ENCODE measurements at regions not wholly inside any gene's neighbourhood (a gene's known extent, or its start where the extent isn't known, plus 50 kb on each side); places are given as distances from the start of the nearest gene placed in this dataset.

DNA sequence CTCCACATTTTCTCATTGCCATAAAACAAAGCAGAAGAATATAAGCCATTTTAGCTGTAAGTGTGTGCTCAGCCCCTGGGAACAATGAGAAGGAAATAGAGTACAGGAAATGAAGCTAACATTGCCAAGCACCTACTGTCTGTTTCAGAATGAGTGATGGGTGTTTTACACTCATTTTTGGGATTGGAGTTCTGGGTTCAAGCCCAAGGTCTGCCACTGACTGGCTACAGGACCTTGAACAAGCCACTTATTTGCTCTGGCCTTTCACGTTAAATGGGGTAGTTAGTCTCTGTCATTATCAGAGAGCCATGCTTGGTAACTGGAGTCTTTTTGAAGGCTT, 80.7 kb upstream of the KAZN start:
- no peaks in the 10 kb centered on the region for H3K9me3 Mint-ChIP-seq
- no peak overlapping the region for H3K4me3 Mint-ChIP-seq
- no peak for DNase-seq
- intact Hi-C loops (cut with micrococcal nuclease), result no loop called here
- ChIA-PET CTCF (ENCODE audit: partially characterized antibody) (no interaction called here), POLR2A (ENCODE audit: partially characterized antibody) (no interaction called here)
- Histone ChIP-seq H3K27me3 (ENCODE audit: insufficient read depth, low read length) (no peaks in the 10 kb centered on the region), H3K4me1 (ENCODE audit: insufficient read depth, low read length) (no peaks in the 10 kb centered on the region), H3K27ac (ENCODE audit: low read depth, low read length) (no peak overlapping the region), H3K4me3 (ENCODE audit: low read length in 2 of 2) (no peak overlapping the region), H3K9me3 (ENCODE audit: control insufficient read depth in 1 of 2, low read length in 2 of 2) (no peaks in the 10 kb centered on the region), H3K36me3 (ENCODE audit: insufficient read depth, low read length) (no peaks in the 10 kb centered on the region)
- H3K4me1 Mint-ChIP-seq, result no peaks in the 10 kb centered on the region
- no peaks in the 10 kb centered on the region for H3K36me3 Mint-ChIP-seq
- H3K27me3 Mint-ChIP-seq, result peaks cover 4 to 5% of the 10 kb centered on the region in 2 donors
- H3K27ac Mint-ChIP-seq, result no peak overlapping the region

DNA sequence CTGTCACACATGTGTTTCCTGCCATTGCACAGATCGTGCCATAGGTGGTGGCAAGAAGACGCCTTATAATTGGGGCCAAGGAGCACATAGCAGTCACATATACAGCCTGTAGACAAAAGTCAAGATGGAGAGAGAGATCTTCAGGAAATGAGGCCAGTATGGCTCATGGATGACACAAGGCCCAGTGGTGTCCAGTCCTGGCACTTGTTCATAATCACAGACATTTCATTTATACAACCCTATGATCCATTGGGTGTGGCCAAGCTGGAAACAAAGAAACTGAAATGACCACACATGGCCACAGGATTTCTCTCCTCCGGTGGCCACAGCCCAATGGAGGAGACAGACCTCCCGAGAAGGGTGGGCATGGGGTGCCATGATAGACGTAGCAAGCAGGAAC, 78.5 kb upstream of the KAZN start:
- ChIA-PET CTCF (ENCODE audit: partially characterized antibody) (no interaction called here), POLR2A (ENCODE audit: partially characterized antibody) (no interaction called here)
- Mint-ChIP-seq H3K4me3 (no peak overlapping the region), H3K4me1 (no peaks in the 10 kb centered on the region), H3K36me3 (no peaks in the 10 kb centered on the region), H3K27ac (no peak overlapping the region), H3K9me3 (peaks cover 0 to 2% (median 0%) of the 10 kb centered on the region in 8 donors), H3K27me3 (peaks cover 3 to 5% of the 10 kb centered on the region in 2 donors)
- Histone ChIP-seq H3K36me3 (ENCODE audit: insufficient read depth, low read length) (no peaks in the 10 kb centered on the region), H3K4me1 (ENCODE audit: insufficient read depth, low read length) (no peaks in the 10 kb centered on the region), H3K27ac (ENCODE audit: low read depth, low read length) (no peak overlapping the region), H3K27me3 (ENCODE audit: insufficient read depth, low read length) (no peaks in the 10 kb centered on the region), H3K9me3 (ENCODE audit: control insufficient read depth in 1 of 2, low read length in 2 of 2) (no peaks in the 10 kb centered on the region), H3K4me3 (ENCODE audit: low read length in 2 of 2) (no peak overlapping the region)
- intact Hi-C loops (cut with micrococcal nuclease), result no loop called here
- DNase-seq, result no peak

DNA sequence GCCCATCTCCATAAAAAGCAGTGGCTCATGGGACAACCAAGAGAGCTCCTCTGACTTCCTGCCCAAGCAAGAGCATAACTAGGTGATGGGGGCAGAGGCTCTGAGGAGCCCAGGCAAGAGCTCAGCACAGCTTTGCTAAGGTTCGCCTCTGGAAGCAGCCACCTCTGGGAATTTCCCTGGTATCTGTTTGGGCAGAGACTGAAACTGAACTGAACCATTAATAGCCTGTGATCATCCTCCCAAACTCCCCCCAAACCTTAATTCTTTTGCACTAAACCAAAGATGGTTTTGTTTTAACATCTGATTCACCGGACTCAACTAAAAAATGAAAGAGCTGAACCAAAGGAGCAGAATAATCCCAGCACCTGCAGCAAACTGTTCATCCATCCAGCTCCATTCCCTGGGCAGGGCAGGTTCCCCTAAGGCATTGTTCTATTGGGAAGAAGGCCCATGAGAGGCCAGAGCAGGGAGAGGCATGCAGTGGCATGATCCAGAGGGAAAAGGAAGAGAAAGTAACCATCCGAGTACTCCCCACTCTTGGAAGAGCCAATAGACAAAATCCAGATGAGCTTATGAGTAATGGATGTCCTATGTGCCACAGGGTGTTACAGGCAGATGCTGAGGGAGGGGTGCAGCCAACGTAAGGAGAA, 77.8 kb upstream of the KAZN start:
- no peak overlapping the region for H3K27ac ChIP-seq (ENCODE audit: low read depth, low read length)
- ChIA-PET POLR2A (ENCODE audit: partially characterized antibody) (no interaction called here), CTCF (ENCODE audit: partially characterized antibody) (no interaction called here)
- H3K9me3 ChIP-seq (ENCODE audit: control insufficient read depth in 1 of 2, low read length in 2 of 2), result no peaks in the 10 kb centered on the region
- no peaks in the 10 kb centered on the region for H3K4me1 ChIP-seq (ENCODE audit: insufficient read depth, low read length)
- no peaks in the 10 kb centered on the region for H3K27me3 ChIP-seq (ENCODE audit: insufficient read depth, low read length)
- Mint-ChIP-seq H3K4me3 (no peak overlapping the region), H3K9me3 (peaks cover 0 to 2% (median 0%) of the 10 kb centered on the region in 8 donors), H3K27me3 (peaks cover 3% of the 10 kb centered on the region in 2 donors), H3K27ac (no peak overlapping the region), H3K36me3 (no peaks in the 10 kb centered on the region), H3K4me1 (no peaks in the 10 kb centered on the region)
- H3K4me3 ChIP-seq (ENCODE audit: low read length in 2 of 2), result no peak overlapping the region
- H3K36me3 ChIP-seq (ENCODE audit: insufficient read depth, low read length), result no peaks in the 10 kb centered on the region
- DNase-seq, result no peak
- intact Hi-C loops (cut with micrococcal nuclease), result no loop called here

DNA sequence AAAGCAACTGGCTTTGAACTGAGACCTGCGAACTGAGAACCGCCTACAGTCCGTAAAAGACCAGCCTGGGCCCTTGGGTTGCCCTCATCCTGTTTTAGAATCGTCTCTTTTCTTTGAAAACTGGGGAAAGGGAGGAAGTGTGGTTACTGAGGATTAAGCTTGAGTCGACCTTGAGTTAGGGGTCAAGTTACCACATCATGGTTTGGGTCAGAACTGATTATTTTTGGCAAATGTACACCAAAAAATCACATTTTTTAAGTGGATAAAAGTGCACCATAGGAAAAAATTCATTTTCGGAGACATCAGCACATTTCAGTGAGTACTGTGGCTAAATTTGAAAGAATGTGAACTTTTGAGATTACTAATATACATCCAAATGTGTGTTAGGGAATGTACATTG, 76.9 kb upstream of the KAZN start:
- CTCF ChIA-PET (ENCODE audit: partially characterized antibody), result no interaction called here
- no peaks in the 10 kb centered on the region for H3K36me3 Mint-ChIP-seq
- Histone ChIP-seq H3K27ac (ENCODE audit: low read depth, low read length) (no peak overlapping the region), H3K27me3 (ENCODE audit: insufficient read depth, low read length) (no peaks in the 10 kb centered on the region), H3K4me3 (ENCODE audit: low read length in 2 of 2) (no peak overlapping the region), H3K9me3 (ENCODE audit: control insufficient read depth in 1 of 2, low read length in 2 of 2) (no peaks in the 10 kb centered on the region), H3K4me1 (ENCODE audit: insufficient read depth, low read length) (no peaks in the 10 kb centered on the region), H3K36me3 (ENCODE audit: insufficient read depth, low read length) (no peaks in the 10 kb centered on the region)
- H3K27ac Mint-ChIP-seq, result no peak overlapping the region
- H3K4me3 Mint-ChIP-seq, result no peak overlapping the region
- intact Hi-C loops (cut with micrococcal nuclease), result no loop called here
- no peaks in the 10 kb centered on the region for H3K4me1 Mint-ChIP-seq
- H3K27me3 Mint-ChIP-seq, result peaks cover 3% of the 10 kb centered on the region in 2 donors
- POLR2A ChIA-PET (ENCODE audit: partially characterized antibody), result no interaction called here
- no peak for DNase-seq
- peaks cover 0 to 2% (median 0%) of the 10 kb centered on the region in 8 donors for H3K9me3 Mint-ChIP-seq

DNA sequence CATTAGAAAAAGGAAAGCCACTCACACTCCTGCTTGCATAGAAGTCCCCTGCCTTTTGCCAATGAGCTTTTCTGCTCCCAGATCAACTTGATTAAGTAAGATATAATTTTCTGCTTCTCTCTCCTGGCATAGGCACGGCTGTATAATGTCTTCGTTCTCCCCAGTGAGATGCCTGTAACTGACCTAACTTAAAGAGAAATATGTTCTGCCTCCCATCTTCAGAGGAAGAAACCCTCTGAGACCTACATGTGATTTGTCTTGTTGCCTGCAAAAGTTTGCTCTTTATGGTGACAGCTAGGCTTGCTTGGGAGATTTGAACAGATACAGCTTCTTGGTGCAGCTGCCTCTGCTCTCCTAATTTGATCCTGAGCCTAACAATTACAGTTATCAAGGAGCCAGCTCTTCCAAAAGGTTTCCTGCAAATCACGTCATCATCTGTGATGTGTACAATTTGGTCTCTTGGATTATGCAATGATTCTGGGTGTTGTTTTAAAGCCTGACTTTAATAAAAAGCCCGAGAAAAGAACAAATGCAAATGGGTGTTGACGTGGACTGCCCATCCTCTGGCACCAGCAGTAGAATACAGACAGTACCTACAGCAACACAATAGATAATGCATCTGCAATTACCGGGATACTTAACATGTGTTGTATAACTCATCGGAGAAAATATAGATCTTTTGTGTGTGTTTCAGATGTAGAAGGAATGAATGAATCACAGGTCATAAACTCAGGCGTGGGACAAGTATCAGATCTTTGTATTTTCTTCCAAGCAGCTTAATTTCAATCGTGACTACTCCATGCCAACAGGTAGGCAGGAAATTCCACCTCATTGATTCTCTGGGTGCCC, 76.2 kb upstream of the KAZN start:
- no peak for DNase-seq
- H3K9me3 Mint-ChIP-seq, result peaks cover 0 to 2% (median 0%) of the 10 kb centered on the region in 8 donors
- H3K27me3 Mint-ChIP-seq, result peaks cover 2 to 3% of the 10 kb centered on the region in 2 donors
- H3K9me3 ChIP-seq (ENCODE audit: control insufficient read depth in 1 of 2, low read length in 2 of 2), result no peaks in the 10 kb centered on the region
- no peak overlapping the region for H3K4me3 ChIP-seq (ENCODE audit: low read length in 2 of 2)
- intact Hi-C loops (cut with micrococcal nuclease), result no loop called here
- POLR2A ChIA-PET (ENCODE audit: partially characterized antibody), result no interaction called here
- H3K4me1 ChIP-seq (ENCODE audit: insufficient read depth, low read length), result no peaks in the 10 kb centered on the region
- H3K27ac Mint-ChIP-seq, result no peak overlapping the region
- H3K27me3 ChIP-seq (ENCODE audit: insufficient read depth, low read length), result no peaks in the 10 kb centered on the region
- no peaks in the 10 kb centered on the region for H3K36me3 Mint-ChIP-seq
- CTCF ChIA-PET (ENCODE audit: partially characterized antibody), result no interaction called here
- H3K36me3 ChIP-seq (ENCODE audit: insufficient read depth, low read length), result no peaks in the 10 kb centered on the region
- H3K4me3 Mint-ChIP-seq, result no peak overlapping the region
- no peak overlapping the region for H3K27ac ChIP-seq (ENCODE audit: low read depth, low read length)
- H3K4me1 Mint-ChIP-seq, result no peaks in the 10 kb centered on the region

DNA sequence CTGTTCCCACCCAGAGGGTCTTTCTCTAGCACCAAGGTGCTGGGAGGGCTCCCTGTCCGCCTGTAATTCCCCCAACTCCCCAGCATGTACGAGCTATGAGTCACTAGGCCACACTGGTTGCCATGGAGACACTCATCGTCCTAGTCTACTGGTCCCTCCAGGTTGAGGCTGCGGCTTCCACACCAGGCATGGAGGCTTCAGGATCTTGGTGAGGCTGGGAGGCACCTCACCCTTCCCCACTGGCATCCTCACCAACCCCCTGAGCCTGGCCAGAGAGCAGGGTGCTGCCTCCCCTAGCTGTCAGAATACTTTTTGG, 75.6 kb upstream of the KAZN start:
- no peaks in the 10 kb centered on the region for H3K27me3 ChIP-seq (ENCODE audit: insufficient read depth, low read length)
- no peaks in the 10 kb centered on the region for H3K36me3 Mint-ChIP-seq
- intact Hi-C loops (cut with micrococcal nuclease), result no loop called here
- ChIA-PET POLR2A (ENCODE audit: partially characterized antibody) (no interaction called here), CTCF (ENCODE audit: partially characterized antibody) (no interaction called here)
- no peaks in the 10 kb centered on the region for H3K4me1 ChIP-seq (ENCODE audit: insufficient read depth, low read length)
- H3K4me3 Mint-ChIP-seq, result no peak overlapping the region
- H3K9me3 Mint-ChIP-seq, result peaks cover 0 to 2% (median 0%) of the 10 kb centered on the region in 8 donors
- H3K4me1 Mint-ChIP-seq, result no peaks in the 10 kb centered on the region
- H3K36me3 ChIP-seq (ENCODE audit: insufficient read depth, low read length), result no peaks in the 10 kb centered on the region
- H3K9me3 ChIP-seq (ENCODE audit: control insufficient read depth in 1 of 2, low read length in 2 of 2), result no peaks in the 10 kb centered on the region
- no peak for DNase-seq
- H3K27me3 Mint-ChIP-seq, result peaks cover 2 to 3% of the 10 kb centered on the region in 2 donors
- no peak overlapping the region for H3K27ac Mint-ChIP-seq
- H3K27ac ChIP-seq (ENCODE audit: low read depth, low read length), result no peak overlapping the region
- no peak overlapping the region for H3K4me3 ChIP-seq (ENCODE audit: low read length in 2 of 2)

DNA sequence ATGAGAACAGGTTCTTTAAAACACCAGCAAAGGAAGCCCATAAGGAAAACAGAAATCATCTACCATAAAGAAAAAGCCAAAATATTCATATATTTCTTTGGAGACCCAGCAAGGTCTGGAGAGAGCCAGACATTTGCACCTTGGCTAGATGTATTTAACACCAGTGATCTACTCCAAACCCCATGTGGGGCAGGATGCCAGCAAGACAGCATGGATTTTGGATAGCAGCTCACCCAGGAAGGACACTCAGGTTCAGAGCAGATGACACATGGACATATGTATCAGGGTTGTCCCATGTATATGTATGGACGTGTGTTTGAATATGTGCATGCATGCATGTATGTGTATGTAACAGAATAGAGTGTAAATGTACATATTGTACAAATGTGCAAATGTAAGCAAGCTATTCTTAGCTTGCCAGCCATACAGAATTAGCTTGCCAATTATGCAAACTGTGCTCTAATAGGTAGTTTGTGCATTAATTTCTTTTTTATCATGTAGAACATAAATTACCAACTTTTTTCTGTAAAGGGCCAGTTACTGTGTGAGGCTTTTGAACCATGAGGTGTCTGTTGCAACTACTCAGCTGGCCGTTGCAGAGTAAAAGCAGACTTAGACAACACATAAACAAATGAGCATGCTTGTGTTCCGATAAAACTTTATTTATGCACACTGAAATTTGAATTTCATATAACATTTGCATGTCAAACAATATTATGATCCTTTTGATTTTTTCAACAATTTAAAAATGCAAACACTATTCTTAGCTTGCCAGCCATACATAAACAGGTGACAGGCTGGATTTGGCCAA, 73.5 kb upstream of the KAZN start:
- Histone ChIP-seq H3K9me3 (ENCODE audit: control insufficient read depth in 1 of 2, low read length in 2 of 2) (no peaks in the 10 kb centered on the region), H3K4me3 (ENCODE audit: low read length in 2 of 2) (no peak overlapping the region), H3K27me3 (ENCODE audit: insufficient read depth, low read length) (no peaks in the 10 kb centered on the region), H3K4me1 (ENCODE audit: insufficient read depth, low read length) (no peaks in the 10 kb centered on the region), H3K27ac (ENCODE audit: low read depth, low read length) (no peak overlapping the region), H3K36me3 (ENCODE audit: insufficient read depth, low read length) (no peaks in the 10 kb centered on the region)
- Mint-ChIP-seq H3K36me3 (no peaks in the 10 kb centered on the region), H3K27ac (no peak overlapping the region), H3K9me3 (peaks cover 0 to 3% (median 0%) of the 10 kb centered on the region in 8 donors), H3K4me3 (no peak overlapping the region), H3K4me1 (no peaks in the 10 kb centered on the region), H3K27me3 (peaks cover 0 to 4% of the 10 kb centered on the region in 2 donors)
- DNase-seq, result no peak
- intact Hi-C loops (cut with micrococcal nuclease), result no loop called here
- CTCF ChIA-PET (ENCODE audit: partially characterized antibody), result no interaction called here
- POLR2A ChIA-PET (ENCODE audit: partially characterized antibody), result no interaction called here
